ENCODE measurements at regions not wholly inside any gene's neighbourhood (a gene's known extent, or its start where the extent isn't known, plus 50 kb on each side); places are given as distances from the start of the nearest gene placed in this dataset.

DNA sequence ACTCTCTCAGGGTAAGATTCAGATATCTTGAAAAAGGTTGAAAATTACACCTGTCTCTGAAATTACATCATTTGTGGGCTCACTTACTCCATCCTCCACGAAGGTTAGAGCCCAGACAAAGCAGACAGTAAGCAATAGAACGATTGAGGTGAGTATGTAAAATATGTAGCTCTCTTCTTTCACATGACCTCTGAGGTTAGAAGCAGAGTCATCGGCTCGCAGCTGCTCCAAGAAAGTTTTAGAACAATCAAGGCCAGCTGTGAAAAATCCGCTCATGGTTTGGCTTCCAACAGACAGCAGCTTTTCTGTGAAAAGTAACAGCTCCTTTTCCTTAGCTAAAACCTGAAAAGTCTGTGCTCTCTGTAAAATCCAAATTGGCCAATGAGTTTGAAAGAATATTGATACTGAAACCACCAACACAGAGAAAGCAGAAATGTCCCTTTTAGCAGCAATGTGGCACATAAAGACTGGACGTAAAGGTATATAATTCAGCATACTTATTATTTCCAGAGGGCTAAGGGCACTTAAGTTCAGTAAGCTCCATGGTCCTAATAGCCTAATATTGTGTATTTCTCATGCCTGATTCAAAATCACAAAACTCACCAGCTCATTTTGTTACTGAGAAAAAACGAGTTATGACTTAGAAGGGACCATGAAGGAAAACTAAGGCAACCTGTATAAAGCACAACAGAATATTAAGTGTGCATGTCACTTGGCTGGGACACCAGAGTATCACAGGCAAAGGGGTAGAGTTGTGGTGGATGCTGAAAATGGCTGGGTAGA, 78.2 kb downstream of the FAM76B start:
- TF ChIP-seq, protein P1, sequence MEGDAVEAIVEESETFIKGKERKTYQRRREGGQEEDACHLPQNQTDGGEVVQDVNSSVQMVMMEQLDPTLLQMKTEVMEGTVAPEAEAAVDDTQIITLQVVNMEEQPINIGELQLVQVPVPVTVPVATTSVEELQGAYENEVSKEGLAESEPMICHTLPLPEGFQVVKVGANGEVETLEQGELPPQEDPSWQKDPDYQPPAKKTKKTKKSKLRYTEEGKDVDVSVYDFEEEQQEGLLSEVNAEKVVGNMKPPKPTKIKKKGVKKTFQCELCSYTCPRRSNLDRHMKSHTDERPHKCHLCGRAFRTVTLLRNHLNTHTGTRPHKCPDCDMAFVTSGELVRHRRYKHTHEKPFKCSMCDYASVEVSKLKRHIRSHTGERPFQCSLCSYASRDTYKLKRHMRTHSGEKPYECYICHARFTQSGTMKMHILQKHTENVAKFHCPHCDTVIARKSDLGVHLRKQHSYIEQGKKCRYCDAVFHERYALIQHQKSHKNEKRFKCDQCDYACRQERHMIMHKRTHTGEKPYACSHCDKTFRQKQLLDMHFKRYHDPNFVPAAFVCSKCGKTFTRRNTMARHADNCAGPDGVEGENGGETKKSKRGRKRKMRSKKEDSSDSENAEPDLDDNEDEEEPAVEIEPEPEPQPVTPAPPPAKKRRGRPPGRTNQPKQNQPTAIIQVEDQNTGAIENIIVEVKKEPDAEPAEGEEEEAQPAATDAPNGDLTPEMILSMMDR (IDR thresholded peaks at IDR 0.05): no peak
- Histone ChIP-seq H3K4me3 (no peak overlapping the region), H3K9me3 (no peaks in the 10 kb centered on the region), H3K36me3 (no peaks in the 10 kb centered on the region), H3K4me1 (no peaks in the 10 kb centered on the region), H3K27ac (no peak overlapping the region), H3K27me3 (no peaks in the 10 kb centered on the region)
- no peak for DNase-seq (ENCODE audit: low spot score)

DNA sequence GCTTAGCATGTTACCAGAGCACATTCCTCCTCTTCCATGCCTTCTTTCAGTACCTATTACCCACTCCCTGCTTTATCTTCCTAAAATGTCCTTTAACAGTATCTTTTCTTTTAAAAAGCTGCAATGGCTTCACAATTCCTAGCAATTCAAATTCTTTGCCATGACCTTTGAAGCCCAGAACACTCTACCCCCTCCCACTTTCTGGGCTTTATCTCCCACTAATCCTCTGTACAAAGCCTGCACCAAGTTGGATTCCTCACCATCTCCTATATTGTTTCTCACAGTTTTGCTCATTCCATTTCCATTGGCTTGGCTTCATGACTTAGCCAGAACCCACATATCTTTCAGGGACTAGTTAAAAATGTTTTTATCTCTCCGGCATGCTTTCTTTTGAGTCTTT, 80.9 kb downstream of the FAM76B start:
- Histone ChIP-seq H3K4me3 (no peak overlapping the region), H3K27ac (no peak overlapping the region), H3K36me3 (no peaks in the 10 kb centered on the region), H3K4me1 (peaks cover 0 to 7% of the 10 kb centered on the region in 2 donors), H3K9me3 (no peaks in the 10 kb centered on the region), H3K27me3 (no peaks in the 10 kb centered on the region)
- TF ChIP-seq, protein P1 (IDR thresholded peaks at IDR 0.05): no peak
- no peak for DNase-seq (ENCODE audit: low spot score)

DNA sequence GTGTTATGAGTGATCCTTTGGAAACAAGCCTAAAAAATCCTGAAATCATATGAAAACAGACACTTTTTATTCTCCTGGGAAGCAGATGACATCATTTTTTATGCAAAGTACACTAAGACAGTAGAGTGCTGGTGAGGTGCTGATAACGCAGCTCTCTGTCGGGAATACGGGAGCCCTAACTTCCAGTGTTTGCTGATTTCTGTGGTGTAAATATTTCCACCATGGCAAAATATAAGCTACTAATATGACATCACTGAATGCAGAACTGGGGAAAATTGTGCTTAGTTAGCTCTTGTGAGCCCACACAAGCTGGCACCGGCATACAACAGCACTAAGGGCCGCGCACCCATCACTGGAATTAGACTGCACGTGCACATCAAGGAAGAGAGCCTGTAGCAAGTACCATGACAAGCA, 82.6 kb downstream of the FAM76B start:
- Histone ChIP-seq H3K9me3 (no peaks in the 10 kb centered on the region), H3K4me1 (peaks cover 0 to 7% of the 10 kb centered on the region in 2 donors), H3K36me3 (no peaks in the 10 kb centered on the region), H3K4me3 (no peak overlapping the region), H3K27me3 (no peaks in the 10 kb centered on the region), H3K27ac (no peak overlapping the region)
- TF ChIP-seq, protein P1 (IDR thresholded peaks at IDR 0.05): no peak
- no peak for DNase-seq (ENCODE audit: low spot score)

DNA sequence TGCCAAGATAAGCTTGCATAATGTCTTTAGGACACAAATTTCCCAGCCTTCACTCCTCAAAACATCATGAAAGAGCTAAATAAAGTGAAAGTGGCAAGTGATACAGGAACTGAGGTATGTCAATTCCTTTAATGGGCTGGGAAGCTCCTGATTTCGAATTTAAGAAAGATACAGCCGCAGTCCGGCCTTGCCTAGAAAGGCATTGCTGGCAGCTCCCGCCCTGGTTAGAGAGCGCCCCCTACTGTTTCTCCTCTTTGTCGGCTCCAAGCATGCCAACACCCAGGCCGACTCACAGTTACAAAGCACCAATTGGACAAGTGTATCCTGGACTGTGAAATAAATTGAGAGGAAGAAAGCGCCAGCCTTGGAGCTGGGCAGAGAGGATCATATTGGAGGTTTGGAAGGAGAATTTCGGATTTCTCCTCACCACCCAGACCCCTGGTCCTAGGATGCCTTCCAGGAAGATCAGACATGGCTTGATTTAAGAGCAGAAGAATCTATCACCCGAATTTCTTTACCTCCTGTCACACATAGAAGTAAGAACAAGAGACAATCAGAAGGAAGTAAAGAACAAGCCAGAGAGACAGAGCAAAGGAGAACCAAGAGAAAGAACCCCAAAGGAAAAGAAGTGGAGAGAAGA, 84.0 kb downstream of the FAM76B start:
- Histone ChIP-seq H3K27ac (peak overlapping the region; percentile 14 to 28), H3K4me1 (peaks cover 0 to 7% of the 10 kb centered on the region in 2 donors)
- TF ChIP-seq, protein P1 (IDR thresholded peaks at IDR 0.05): peak; percentile 81 to 95

DNA sequence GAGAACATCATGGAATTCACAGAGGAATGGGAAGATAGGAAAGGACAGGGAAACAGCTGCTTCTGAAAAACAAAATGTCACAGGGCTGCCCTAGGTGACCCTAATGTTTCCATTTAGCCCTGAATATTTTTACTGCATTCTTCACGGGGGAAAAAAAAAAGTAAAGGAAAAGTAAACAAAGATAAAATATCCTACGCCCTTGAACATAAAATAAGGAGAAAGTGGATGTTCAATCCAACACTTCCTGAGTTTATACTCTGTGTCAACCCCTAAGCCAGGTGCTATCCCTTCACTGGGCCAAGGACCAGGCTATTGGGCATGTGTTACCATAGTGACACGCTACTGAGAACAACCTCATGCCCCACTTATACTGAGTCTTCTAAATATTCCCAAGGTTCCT, 84.7 kb downstream of the FAM76B start:
- TF ChIP-seq, protein P1 (IDR thresholded peaks at IDR 0.05): no peak
- H3K36me3 ChIP-seq: no peaks in the 10 kb centered on the region
- H3K27me3 ChIP-seq: no peaks in the 10 kb centered on the region
- no peaks in the 10 kb centered on the region for H3K9me3 ChIP-seq
- H3K4me3 ChIP-seq: no peak overlapping the region
- DNase-seq (ENCODE audit: low spot score): no peak
- peaks cover 0 to 7% of the 10 kb centered on the region in 2 donors for H3K4me1 ChIP-seq
- H3K27ac ChIP-seq: peak overlapping the region; percentile 6 to 28

More for the DNA sequence above, 84.0 kb downstream of the FAM76B start:
- DNase-seq (ENCODE audit: low spot score): peak; percentile 94
- Histone ChIP-seq H3K4me3 (no peak overlapping the region), H3K36me3 (no peaks in the 10 kb centered on the region), H3K27me3 (no peaks in the 10 kb centered on the region), H3K9me3 (no peaks in the 10 kb centered on the region)
